GM19397 (cell line): ENCODE measurements at regions not wholly inside any gene's neighbourhood (a gene's known extent, or its start where the extent isn't known, plus 50 kb on each side); places are given as distances from the start of the nearest gene placed in this dataset.
"Not testable (repeated sequence)": the region's sequence is repeated elsewhere in the genome, so short reads cannot be mapped to it uniquely, and the experiment has no call there.

ENCODE experiments used
- ATAC-seq: cut with Tn5 transposase; IDR thresholded peaks from one replicate; pipeline ENCODE4 v1.9.1; 2021; ENCODE audit warnings: mild to moderate bottlenecking, moderate library complexity; ENCODE audit not compliant: unreplicated experiment

GRCh38 chr2:205865905-205866441, 183.7 kb downstream of the NRP2 start:
- ATAC-seq: no peak

DNA sequence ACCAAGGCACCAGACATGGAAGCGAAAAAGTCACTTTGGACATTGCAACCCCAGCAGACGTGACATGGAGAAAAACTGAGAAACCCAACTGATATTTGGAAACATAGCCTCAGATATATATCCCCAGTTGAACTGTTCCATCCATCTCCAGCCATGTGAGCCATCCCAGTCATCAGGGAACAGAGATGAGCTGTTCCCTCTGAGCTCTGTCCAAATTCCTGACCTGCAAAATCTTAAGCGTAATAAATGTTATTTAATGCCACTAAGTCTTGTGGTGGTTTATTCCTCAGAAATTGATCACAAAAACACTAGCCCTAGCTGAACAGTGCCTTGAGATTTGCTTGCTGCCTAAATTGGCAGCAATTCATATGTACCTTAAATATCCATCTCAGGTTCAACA, 182.8 kb downstream of the NRP2 start:
- no peak for ATAC-seq

DNA sequence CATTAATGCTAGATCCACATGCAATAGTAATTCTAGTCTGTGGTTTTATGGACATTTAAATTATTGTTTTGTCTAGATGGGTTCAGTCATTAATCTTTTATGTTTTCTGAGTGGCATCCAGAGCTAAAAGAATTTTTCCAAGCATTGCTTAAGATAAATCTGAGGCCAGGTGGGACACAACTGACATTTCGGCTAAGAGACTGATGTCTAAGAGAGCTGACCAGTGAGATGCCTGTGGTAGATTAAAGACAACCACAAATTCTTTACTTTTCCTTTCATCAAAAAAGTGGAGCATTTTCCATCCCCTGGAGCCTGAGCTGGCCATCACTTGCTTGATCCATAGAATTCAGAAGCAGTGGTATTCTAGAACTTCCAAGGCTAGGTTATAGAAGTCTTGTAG, 182.2 kb downstream of the NRP2 start:
- ATAC-seq: no peak

- not testable (repeated sequence) for ATAC-seq
Measured at GRCh38 chr2:205862761-205863160, 180.5 kb downstream of the NRP2 start.

- ATAC-seq: no peak
Measured at GRCh38 chr2:205860885-205861284, 178.6 kb downstream of the NRP2 start.

DNA sequence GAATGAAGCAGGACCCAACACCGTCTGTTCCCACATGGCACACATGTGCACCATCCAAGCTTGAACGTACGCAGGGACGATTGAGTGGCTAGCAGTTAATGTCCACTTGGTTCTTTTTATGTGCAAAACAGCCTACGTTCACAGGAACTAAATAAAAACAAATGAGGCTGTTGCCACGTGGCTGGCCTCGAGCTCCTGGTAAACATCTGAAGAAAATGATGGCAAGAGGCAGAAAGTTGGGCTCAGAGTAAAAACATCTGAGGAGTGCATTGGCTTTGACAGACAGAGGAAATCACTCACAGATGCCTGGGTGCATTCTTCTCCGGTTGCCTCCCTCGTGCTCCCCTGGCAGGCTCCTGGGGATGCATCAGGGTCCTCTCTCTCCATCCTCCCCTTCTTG, 177.9 kb downstream of the NRP2 start:
- no peak for ATAC-seq

- no peak for ATAC-seq
Measured at GRCh38 chr2:205858881-205859441, 176.7 kb downstream of the NRP2 start.

GRCh38 chr2:205858275-205858674, 176.0 kb downstream of the NRP2 start:
- no peak for ATAC-seq

DNA sequence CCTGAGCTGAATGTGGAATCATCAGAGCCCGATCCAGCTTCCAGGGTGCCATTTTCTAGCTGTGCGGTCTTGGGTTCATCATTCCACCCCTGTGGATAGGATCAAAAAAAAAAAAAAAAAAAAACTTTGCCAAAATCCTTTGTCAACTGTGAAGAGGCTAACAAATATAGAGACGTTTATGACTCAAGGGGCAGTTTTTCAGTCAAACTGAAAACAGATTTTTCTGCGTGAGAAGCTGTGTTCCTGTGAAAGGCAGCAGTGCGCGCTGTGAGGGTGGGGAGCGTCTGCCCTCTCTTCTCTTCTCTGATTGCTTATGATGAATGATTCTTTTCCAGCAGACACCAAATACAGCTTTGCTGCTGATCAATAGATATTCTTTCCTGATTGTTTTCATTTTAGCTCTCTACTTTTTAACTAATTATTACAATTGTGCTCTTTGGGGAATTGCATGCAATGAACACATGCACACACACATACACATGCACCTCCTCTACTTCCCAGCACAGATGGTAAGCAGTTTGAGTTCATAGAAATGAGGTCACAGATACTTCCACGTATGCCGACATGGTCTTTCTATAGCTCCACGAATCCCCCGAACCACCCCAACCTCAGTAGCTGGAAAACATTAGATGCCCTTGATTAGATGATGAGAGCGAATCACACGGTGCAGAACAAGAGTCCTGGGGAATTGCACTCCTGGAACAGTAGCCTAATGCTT, 175.4 kb downstream of the NRP2 start:
- ATAC-seq: no peak

GRCh38 chr2:205852457-205852856, 170.2 kb downstream of the NRP2 start:
- ATAC-seq: no peak

DNA sequence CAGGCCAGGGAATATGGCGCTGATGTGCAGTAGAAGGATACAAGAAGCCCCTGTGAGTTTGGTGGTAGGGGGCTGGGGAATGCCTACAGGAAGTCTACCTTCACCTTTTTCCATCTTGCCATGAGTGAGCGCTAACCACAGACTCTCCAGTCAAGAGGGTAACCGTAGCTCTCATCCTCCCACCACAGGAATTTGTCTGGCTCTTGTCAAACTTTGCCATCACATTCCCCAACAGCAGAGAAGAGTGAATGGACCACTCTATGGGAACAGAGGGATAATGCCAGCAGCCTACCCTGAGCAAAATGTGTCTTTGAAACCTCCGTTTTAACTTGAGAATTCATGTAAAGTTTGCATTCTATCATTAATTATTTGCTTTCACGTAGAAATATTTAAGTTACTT, 168.3 kb downstream of the NRP2 start:
- ATAC-seq: no peak

- no peak for ATAC-seq
Measured at GRCh38 chr2:205850132-205850531, 167.8 kb downstream of the NRP2 start.

- no peak for ATAC-seq
Measured at GRCh38 chr2:205849136-205849535, 166.8 kb downstream of the NRP2 start.

- ATAC-seq: no peak
Measured at GRCh38 chr2:205848601-205849000, 166.3 kb downstream of the NRP2 start.
